Keratinocyte (primary cell): ENCODE measurements at regions not wholly inside any gene's neighbourhood (a gene's known extent, or its start where the extent isn't known, plus 50 kb on each side); places are given as distances from the start of the nearest gene placed in this dataset.
A peak's percentile ranks its signal among the peaks of the same experiment; 100 is the strongest.

Source experiments
- DNase-seq: peaks from one replicate; pipeline ENCODE4 v3.0.0-alpha.2; 2011; ENCODE audit warnings: low read depth, missing footprints, low spot score
- FAIRE-seq: peaks from 2 replicates; lab custom pipeline; 2011; peaks lifted over from hg19 to GRCh38; lab: Jason Lieb, UNC
- H2AFZ ChIP-seq: 2 replicates; pipeline ENCODE4 v1.6.0; 2012; ENCODE audit warnings: low read length, control low read depth, inconsistent platforms; ENCODE audit not compliant: control insufficient read depth
- H3K27ac ChIP-seq: 2 replicates; pipeline ENCODE4 v1.5.1; 2011; ENCODE audit warnings: low read length; ENCODE audit not compliant: control insufficient read depth, insufficient read depth
- H3K27me3 ChIP-seq: 3 replicates; pipeline ENCODE4 v1.6.0; 2011; ENCODE audit warnings: low read length; ENCODE audit not compliant: control insufficient read depth, insufficient read depth; ENCODE audit errors: extremely low read depth
- H3K36me3 ChIP-seq, 2 experiments: 2 replicates in 1 of 2; 3 replicates in 1 of 2; pipeline ENCODE4 v1.5.1; 2011; ENCODE audit warnings: low read length in 2 of 2, mild to moderate bottlenecking in 1 of 2; ENCODE audit not compliant: control insufficient read depth in 2 of 2, insufficient read depth in 2 of 2; ENCODE audit errors: extremely low read depth in 1 of 2
- H3K4me1 ChIP-seq: 3 replicates; pipeline ENCODE4 v1.5.1; 2011; ENCODE audit warnings: low read length; ENCODE audit not compliant: control insufficient read depth, insufficient read depth; ENCODE audit errors: extremely low read depth
- H3K4me2 ChIP-seq: 3 replicates; pipeline ENCODE4 v1.6.0; 2011; ENCODE audit warnings: low read depth, low read length; ENCODE audit not compliant: control insufficient read depth, insufficient read depth; ENCODE audit errors: extremely low read depth
- H3K4me3 ChIP-seq, 3 experiments: fragments of 200-600 bp in 1 of 3; sonication (generic) in 1 of 3; 2 replicates in 2 of 3; 3 replicates in 1 of 3; pipeline ENCODE4 v1.5.1; 2011 to 2016; ENCODE audit warnings: low read length in 3 of 3, mild to moderate bottlenecking in 3 of 3, control low read depth in 2 of 3, inconsistent platforms in 1 of 3, low read depth in 1 of 3, mixed read lengths in 1 of 3, mixed run types in 1 of 3, moderate library complexity in 1 of 3; ENCODE audit not compliant: control insufficient read depth in 2 of 3, insufficient read depth in 2 of 3; ENCODE audit errors: extremely low read depth in 1 of 3
- H3K79me2 ChIP-seq: 2 replicates; pipeline ENCODE4 v1.6.0; 2012; ENCODE audit warnings: low read length; ENCODE audit not compliant: control insufficient read depth, insufficient read depth
- H3K9ac ChIP-seq: 3 replicates; pipeline ENCODE4 v1.6.0; 2011; ENCODE audit warnings: low read length; ENCODE audit not compliant: control insufficient read depth, insufficient read depth; ENCODE audit errors: extremely low read depth
- H3K9me1 ChIP-seq: 3 replicates; pipeline ENCODE4 v1.6.0; 2011; ENCODE audit warnings: low read length; ENCODE audit not compliant: control insufficient read depth, insufficient read depth; ENCODE audit errors: extremely low read depth
- H3K9me3 ChIP-seq: 2 replicates; pipeline ENCODE4 v1.5.1; 2012; ENCODE audit warnings: low read depth, low read length; ENCODE audit not compliant: control insufficient read depth
- H4K20me1 ChIP-seq: 3 replicates; pipeline ENCODE4 v1.6.0; 2011; ENCODE audit warnings: low read length; ENCODE audit not compliant: control insufficient read depth, insufficient read depth; ENCODE audit errors: extremely low read depth
- EZH2 ChIP-seq: IDR thresholded peaks from one replicate; pipeline ENCODE4 v1.6.1; 2012; ENCODE audit warnings: inconsistent platforms, mild to moderate bottlenecking, low read length, moderate library complexity
- dilution Hi-C: fragments of 300-500 bp; cut with MboI; formaldehyde crosslinking; loops from one replicate; pipeline ENCODE4 v1.7.0; 2020; ENCODE audit warnings: low sequenced_read_pairs; ENCODE audit not compliant: extremely low pct_ligation_motif_present
- TF ChIP-seq, protein P1 (sequence below), 3 experiments: IDR thresholded peaks in 1 of 3; conservative IDR thresholded peaks in 1 of 3; optimal IDR thresholded peaks in 1 of 3; 2 replicates in 2 of 3; 3 replicates in 1 of 3; pipeline versions ENCODE3 to v1.5.1; 2011; ENCODE audit warnings: low read length in 3 of 3, mild to moderate bottlenecking in 3 of 3, moderate library complexity in 2 of 3, control low read depth in 1 of 3, inconsistent platforms in 1 of 3; ENCODE audit not compliant: insufficient read depth in 2 of 3; ENCODE audit errors: extremely low read depth in 1 of 3

DNA sequence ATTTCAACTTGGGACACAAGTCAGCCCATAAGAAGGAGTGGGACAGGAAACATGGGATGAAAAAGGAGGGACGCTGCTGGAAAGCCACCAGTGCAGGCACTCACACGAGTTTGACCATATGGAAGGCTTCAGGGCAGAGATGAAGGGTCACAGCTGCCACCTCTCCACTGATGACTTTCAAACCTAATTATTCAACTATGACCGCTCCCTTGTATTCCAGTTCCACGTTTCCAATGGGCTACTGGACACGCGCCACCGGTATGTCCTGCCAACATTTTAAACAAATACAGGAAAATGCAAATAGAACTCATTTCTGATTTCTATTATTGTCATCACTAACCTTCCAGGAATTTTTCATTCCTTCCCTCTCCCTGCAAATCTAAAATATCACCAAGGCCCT lies 134.7 kb downstream of the SLC1A3 start:
- Histone ChIP-seq H3K9me3 (no peaks in the 10 kb centered on the region), H3K4me3 (no peak overlapping the region), H3K4me2 (no peak overlapping the region), H3K79me2 (no peaks in the 10 kb centered on the region), H3K27ac (no peak overlapping the region), H2AFZ (no peak overlapping the region), H3K36me3 (no peaks in the 10 kb centered on the region), H4K20me1 (no peaks in the 10 kb centered on the region), H3K4me1 (peaks cover 8% of the 10 kb centered on the region), H3K9ac (no peak overlapping the region), H3K27me3 (no peaks in the 10 kb centered on the region), H3K9me1 (no peaks in the 10 kb centered on the region)
- FAIRE-seq (no peak), DNase-seq (no peak)
- TF ChIP-seq, protein P1, sequence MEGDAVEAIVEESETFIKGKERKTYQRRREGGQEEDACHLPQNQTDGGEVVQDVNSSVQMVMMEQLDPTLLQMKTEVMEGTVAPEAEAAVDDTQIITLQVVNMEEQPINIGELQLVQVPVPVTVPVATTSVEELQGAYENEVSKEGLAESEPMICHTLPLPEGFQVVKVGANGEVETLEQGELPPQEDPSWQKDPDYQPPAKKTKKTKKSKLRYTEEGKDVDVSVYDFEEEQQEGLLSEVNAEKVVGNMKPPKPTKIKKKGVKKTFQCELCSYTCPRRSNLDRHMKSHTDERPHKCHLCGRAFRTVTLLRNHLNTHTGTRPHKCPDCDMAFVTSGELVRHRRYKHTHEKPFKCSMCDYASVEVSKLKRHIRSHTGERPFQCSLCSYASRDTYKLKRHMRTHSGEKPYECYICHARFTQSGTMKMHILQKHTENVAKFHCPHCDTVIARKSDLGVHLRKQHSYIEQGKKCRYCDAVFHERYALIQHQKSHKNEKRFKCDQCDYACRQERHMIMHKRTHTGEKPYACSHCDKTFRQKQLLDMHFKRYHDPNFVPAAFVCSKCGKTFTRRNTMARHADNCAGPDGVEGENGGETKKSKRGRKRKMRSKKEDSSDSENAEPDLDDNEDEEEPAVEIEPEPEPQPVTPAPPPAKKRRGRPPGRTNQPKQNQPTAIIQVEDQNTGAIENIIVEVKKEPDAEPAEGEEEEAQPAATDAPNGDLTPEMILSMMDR (optimal IDR thresholded peaks at IDR 0.05 in 1 of 3, IDR thresholded peaks at IDR 0.05 in 1 of 3, conservative IDR thresholded peaks at IDR 0.05 in 1 of 3; ENCODE audit: extremely low read depth in 1 of 3, insufficient read depth in 2 of 3, low read length in 3 of 3) = no peak
- TF ChIP-seq EZH2 = no peak
- dilution Hi-C loops = no loop called here

DNA sequence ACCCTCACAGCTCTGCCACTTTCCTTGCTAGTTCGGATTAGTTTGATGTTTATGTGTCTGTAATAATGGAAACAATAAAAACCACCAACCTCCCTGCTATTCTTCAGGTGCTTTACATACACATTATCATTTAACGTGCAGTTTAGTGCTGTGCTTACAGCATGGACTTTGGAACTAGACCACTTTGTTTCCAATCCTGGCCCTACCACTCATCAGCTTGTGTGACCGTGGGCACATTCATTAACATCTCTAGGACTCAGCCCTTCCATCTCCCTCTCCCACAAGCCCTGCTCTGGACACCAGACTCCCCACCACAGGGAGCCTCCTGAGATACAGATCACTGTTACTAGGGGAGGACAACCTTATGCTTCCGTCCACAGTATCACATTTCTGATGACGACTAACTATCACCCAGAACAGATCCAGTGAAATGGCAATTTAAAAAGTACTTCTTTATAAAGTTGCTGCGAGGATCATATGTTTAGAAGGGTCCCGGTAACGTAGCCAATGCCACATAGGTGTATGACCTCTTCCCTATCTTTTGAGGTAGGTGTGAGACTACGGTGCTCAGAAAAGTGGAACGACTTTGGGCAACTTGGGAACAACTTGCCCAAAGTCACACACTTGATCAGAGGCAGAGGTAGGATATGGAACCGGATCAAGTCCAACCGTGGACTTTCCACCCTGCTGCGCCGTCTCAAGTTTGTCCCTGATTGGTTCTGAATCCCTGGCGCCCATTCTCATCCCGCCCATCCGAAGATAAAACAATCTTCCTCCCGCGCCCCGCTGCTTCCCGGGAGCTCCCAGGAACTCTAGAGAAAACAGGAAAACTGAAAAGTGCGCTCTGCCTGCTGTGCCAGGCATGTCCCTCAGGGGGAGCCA lies 132.4 kb upstream of the NIPBL start:
- no peaks in the 10 kb centered on the region for H3K9me1 ChIP-seq
- H3K4me1 ChIP-seq = peaks cover 8% of the 10 kb centered on the region
- TF ChIP-seq EZH2 = no peak
- TF ChIP-seq, protein P1 (optimal IDR thresholded peaks at IDR 0.05 in 1 of 3, IDR thresholded peaks at IDR 0.05 in 1 of 3, conservative IDR thresholded peaks at IDR 0.05 in 1 of 3; ENCODE audit: extremely low read depth in 1 of 3, insufficient read depth in 2 of 3, low read length in 3 of 3) = peak; percentile 63 to 73 (median 68)
- peak overlapping the region; percentile 51 to 99 (median 86) for H3K4me3 ChIP-seq
- H3K36me3 ChIP-seq = no peaks in the 10 kb centered on the region
- H3K27ac ChIP-seq = no peak overlapping the region
- no peaks in the 10 kb centered on the region for H3K9me3 ChIP-seq
- H4K20me1 ChIP-seq = no peaks in the 10 kb centered on the region
- H3K79me2 ChIP-seq = no peaks in the 10 kb centered on the region
- dilution Hi-C loops = no loop called here
- H3K4me2 ChIP-seq = peak overlapping the region; percentile 99
- FAIRE-seq = peak; percentile 29
- H2AFZ ChIP-seq = peak overlapping the region; percentile 99
- H3K27me3 ChIP-seq = no peaks in the 10 kb centered on the region
- no peak for DNase-seq
- H3K9ac ChIP-seq = peak overlapping the region; percentile 72
